Tibial artery (tissue), 4 donors: ENCODE measurements at regions not wholly inside any gene's neighbourhood (a gene's known extent, or its start where the extent isn't known, plus 50 kb on each side); places are given as distances from the start of the nearest gene placed in this dataset.
"Not testable (repeated sequence)": the region's sequence is repeated elsewhere in the genome, so short reads cannot be mapped to it uniquely, and the experiment has no call there.

ENCODE experiments used
- DNase-seq, 2 donors: peaks; one replicate each; pipeline ENCODE4 v3.0.0-alpha.2; 2019
- H3K27ac ChIP-seq, 2 donors: fragments of 200-600 bp; sonication (generic) in 1 of 2; 1 replicate in 1 of 2; 2 replicates in 1 of 2; pipeline ENCODE4 v1.5.1; 2018 to 2019; ENCODE audit warnings: mild to moderate bottlenecking in 1 of 2
- H3K27me3 ChIP-seq, 2 donors: fragments of 200-600 bp; sonication (generic) in 1 of 2; one replicate each; pipeline versions ENCODE4 v1.5.1 to v1.6.0; 2016 to 2019
- H3K36me3 ChIP-seq, 3 donors: fragments of 200-600 bp; sonication (generic) in 2 of 3; one replicate each; pipeline ENCODE4 v1.5.1; 2016 to 2019; ENCODE audit warnings: mild to moderate bottlenecking in 2 of 3
- H3K4me1 ChIP-seq, 4 donors: fragments of 200-600 bp; sonication (generic) in 2 of 4; 1 replicate in 3 of 4; 2 replicates in 1 of 4; pipeline ENCODE4 v1.5.1; 2016 to 2019
- H3K4me3 ChIP-seq, 2 donors: fragments of 200-600 bp; sonication (generic) in 1 of 2; 1 replicate in 1 of 2; 2 replicates in 1 of 2; pipeline ENCODE4 v1.5.1; 2018 to 2019; ENCODE audit warnings: mild to moderate bottlenecking in 2 of 2
- H3K9me3 ChIP-seq, 3 donors: fragments of 200-600 bp; sonication (generic) in 1 of 3; one replicate each; pipeline ENCODE4 v1.5.1; 2016 to 2019
- CTCF ChIP-seq, 2 experiments: fragments of 200-600 bp in 1 of 2; fragments of 450-650 bp in 1 of 2; IDR thresholded peaks; one replicate each; pipeline ENCODE4 v1.5.1; 2017 to 2019; ENCODE audit warnings: antibody characterized with exemption in 2 of 2, mild to moderate bottlenecking in 1 of 2, moderate library complexity in 1 of 2
- intact Hi-C: fragments of 100-400 bp; cut with DNase I; formaldehyde crosslinking; loops from one replicate; pipeline ENCODE4 v1.15.0; 2023; ENCODE audit warnings: low total_unique reads

DNA sequence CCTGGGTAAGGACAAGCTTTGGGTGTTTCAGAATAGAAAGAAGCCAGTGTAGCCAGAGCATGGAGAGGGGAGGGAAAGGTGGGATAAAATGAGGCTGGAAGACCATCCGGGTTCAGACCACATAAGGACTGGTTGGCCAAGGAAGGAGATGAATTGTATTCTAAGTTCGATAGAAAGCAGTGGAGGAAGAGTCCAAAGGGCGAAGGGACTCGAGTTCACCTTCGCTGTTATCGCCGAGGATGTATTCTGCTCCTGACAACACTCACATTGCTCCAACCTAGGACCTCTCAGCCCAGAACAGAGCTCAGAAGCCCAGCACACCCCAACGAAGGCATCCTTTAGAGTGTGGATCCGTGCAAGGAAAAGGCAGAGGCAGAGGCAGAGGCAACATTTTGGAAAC is 133.1 kb upstream of the EPB41L4A start:
- H3K4me1 ChIP-seq = peaks cover 0 to 23% (median 3%) of the 10 kb centered on the region in 4 donors
- intact Hi-C loops = loop anchor here (5.0 kb wide), 2 partner anchors 205 to 305 kb away; no protein-coding TSS in a partner anchor
- DNase-seq = no peak
- no peak for TF ChIP-seq CTCF (IDR thresholded peaks at IDR 0.05)
- H3K9me3 ChIP-seq = no peaks in the 10 kb centered on the region
- H3K27ac ChIP-seq = no peak overlapping the region
- no peaks in the 10 kb centered on the region for H3K36me3 ChIP-seq
- no peak overlapping the region for H3K4me3 ChIP-seq
- no peaks in the 10 kb centered on the region for H3K27me3 ChIP-seq

DNA sequence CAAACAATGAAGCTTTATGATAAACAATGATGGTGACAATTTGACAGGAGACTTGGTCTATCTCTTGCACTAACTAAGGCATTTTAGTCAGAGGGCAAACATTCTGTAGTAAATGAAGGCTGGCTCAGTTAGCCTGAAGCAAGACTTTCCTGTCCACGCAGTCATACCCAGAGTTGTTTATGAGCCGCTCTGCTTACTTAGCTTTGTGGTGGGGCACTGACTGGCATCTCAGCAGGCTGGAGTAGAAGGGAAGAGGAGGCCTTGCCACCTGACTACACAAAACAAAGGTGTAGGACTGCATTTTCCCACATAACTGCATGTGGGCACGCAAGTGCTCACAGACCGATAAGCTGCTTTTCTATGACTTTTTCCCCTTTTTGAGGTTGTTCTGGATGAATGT is 133.7 kb upstream of the EPB41L4A start:
- intact Hi-C loops = loop anchor here (5.0 kb wide), 2 partner anchors 205 to 305 kb away; no protein-coding TSS in a partner anchor
- H3K27ac ChIP-seq = no peak overlapping the region
- H3K4me3 ChIP-seq = no peak overlapping the region
- DNase-seq = no peak
- H3K27me3 ChIP-seq = no peaks in the 10 kb centered on the region
- no peak for TF ChIP-seq CTCF (IDR thresholded peaks at IDR 0.05)
- no peaks in the 10 kb centered on the region for H3K9me3 ChIP-seq
- peaks cover 0 to 20% (median 3%) of the 10 kb centered on the region in 4 donors for H3K4me1 ChIP-seq
- no peaks in the 10 kb centered on the region for H3K36me3 ChIP-seq

- Histone ChIP-seq H3K9me3 (no peaks in the 10 kb centered on the region), H3K36me3 (no peaks in the 10 kb centered on the region), H3K27me3 (no peaks in the 10 kb centered on the region), H3K4me1 (peaks cover 0 to 9% (median 3%) of the 10 kb centered on the region in 4 donors), H3K4me3 (peak overlapping the region; percentile 37 to 39), H3K27ac (peak overlapping the region; percentile 22 to 40)
- DNase-seq = no peak
- intact Hi-C loops = loop anchor here (5.0 kb wide), 2 partner anchors 203 to 303 kb away; no protein-coding TSS in a partner anchor
- no peak for TF ChIP-seq CTCF (IDR thresholded peaks at IDR 0.05)
Measured at GRCh38 chr5:112554101-112554977, 135.3 kb upstream of the EPB41L4A start.

GRCh38 chr5:112555197-112555596 is 136.1 kb upstream of the EPB41L4A start:
- no peak overlapping the region for H3K4me3 ChIP-seq
- intact Hi-C loops = no loop called here
- no peaks in the 10 kb centered on the region for H3K27me3 ChIP-seq
- no peaks in the 10 kb centered on the region for H3K9me3 ChIP-seq
- peak overlapping the region; percentile 22 to 40 for H3K27ac ChIP-seq
- H3K36me3 ChIP-seq = no peaks in the 10 kb centered on the region
- H3K4me1 ChIP-seq = peaks cover 0 to 9% (median 3%) of the 10 kb centered on the region in 4 donors
- no peak for DNase-seq
- TF ChIP-seq CTCF (IDR thresholded peaks at IDR 0.05) = no peak

- no peak for DNase-seq
- intact Hi-C loops = no loop called here
- H3K4me3 ChIP-seq = no peak overlapping the region
- no peaks in the 10 kb centered on the region for H3K36me3 ChIP-seq
- no peak for TF ChIP-seq CTCF (IDR thresholded peaks at IDR 0.05)
- H3K4me1 ChIP-seq = peaks cover 0 to 9% (median 3%) of the 10 kb centered on the region in 4 donors
- no peak overlapping the region for H3K27ac ChIP-seq
- no peaks in the 10 kb centered on the region for H3K9me3 ChIP-seq
- H3K27me3 ChIP-seq = no peaks in the 10 kb centered on the region
Measured at GRCh38 chr5:112555691-112556090, 136.6 kb upstream of the EPB41L4A start.

- H3K27me3 ChIP-seq, H3K4me3 ChIP-seq, H3K4me1 ChIP-seq, H3K9me3 ChIP-seq, intact Hi-C loops, DNase-seq, H3K27ac ChIP-seq, H3K36me3 ChIP-seq: not testable (repeated sequence)
Measured at GRCh38 chr5:112559501-112559900, 140.4 kb upstream of the EPB41L4A start.
